ENCODE measurements at regions not wholly inside any gene's neighbourhood (a gene's known extent, or its start where the extent isn't known, plus 50 kb on each side); places are given as distances from the start of the nearest gene placed in this dataset.

DNA sequence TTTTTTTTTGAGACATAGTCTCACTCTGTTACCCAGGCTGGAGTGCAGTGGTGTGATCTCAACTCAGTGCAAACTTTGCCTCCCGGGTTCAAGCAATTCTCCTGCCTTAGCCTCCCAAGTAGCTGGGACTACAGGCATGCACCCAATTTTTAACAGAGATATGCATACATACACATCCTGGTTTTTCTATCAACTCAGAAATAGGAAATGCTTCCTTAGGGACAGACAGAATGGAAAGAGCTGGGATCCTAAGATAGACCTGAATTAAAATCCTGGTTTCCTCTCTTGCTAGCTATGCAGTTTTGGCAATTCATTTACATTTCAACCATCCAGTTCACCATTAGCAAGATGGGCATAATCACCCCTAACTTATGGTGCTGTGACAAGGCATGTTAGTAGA is 347.5 kb downstream of the GPAM start:
- DNase-seq: no peak

GRCh38 chr10:111836571-111836970 is 347.0 kb downstream of the GPAM start:
- no peak for DNase-seq

- DNase-seq: no peak
Observed at GRCh38 chr10:111837086-111837485, 346.5 kb downstream of the GPAM start.

GRCh38 chr10:111837985-111838384 is 345.6 kb downstream of the GPAM start:
- DNase-seq: no peak

DNA sequence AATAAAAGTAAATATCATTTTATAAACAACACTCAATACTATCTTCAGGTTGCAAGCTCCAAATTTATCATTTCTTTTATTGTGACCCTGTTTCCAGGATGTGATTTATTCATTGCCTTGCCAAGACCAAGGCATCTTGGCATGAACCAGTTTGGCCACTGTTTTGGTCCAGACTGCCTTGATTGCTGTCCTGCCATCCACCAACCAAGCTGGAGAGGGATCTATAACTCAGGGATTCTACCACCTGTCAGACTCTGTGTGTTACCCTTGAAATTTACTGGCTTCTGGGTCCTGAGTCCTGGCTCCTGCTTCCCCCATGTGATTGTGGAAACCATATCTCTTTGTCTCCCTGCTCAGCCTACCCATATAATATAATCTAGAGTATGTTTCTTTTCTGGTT is 343.0 kb downstream of the GPAM start:
- DNase-seq: no peak

- DNase-seq: no peak
Observed at GRCh38 chr10:111852801-111853200, 330.8 kb downstream of the GPAM start.

DNA sequence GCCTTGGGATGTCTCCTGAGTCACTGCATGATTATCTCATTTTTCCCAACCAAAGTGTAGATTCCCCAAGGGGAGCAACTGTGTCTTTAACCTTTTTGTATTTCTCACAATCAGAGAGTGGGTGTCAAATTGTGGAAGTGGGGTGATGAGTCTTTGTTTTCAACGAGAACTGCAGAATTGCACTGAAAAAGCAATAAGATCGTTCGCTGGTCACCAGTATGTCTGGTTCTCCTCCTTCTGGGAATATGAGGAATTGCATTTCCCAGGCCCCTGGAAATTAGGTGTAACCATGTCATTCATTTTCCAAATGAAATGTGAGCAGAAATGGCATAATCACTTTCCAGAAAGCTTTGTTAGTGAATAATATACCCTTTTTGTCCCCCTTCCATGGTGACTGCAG is 326.9 kb downstream of the GPAM start:
- DNase-seq: no peak

- DNase-seq: no peak
Observed at GRCh38 chr10:111865550-111865949, 318.0 kb downstream of the GPAM start.

DNA sequence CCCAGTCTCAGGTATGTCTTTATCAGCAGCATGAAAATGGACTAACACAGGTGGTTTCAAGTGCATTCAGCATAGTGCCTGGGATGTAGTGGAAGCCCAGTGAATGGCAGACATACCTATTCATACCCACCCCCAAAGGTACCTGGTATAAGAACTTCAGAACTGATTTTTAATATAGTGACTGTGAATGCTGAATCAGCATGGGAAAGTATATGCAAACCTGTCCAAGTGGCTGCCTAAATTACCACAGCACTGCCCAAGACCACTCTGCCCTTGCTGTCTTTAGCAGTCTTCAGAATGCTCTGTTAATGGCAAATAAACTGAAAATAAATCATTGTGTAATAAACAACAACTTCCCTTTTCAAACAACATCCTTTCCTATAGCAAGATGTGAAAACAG is 312.1 kb downstream of the GPAM start:
- no peak for DNase-seq

DNA sequence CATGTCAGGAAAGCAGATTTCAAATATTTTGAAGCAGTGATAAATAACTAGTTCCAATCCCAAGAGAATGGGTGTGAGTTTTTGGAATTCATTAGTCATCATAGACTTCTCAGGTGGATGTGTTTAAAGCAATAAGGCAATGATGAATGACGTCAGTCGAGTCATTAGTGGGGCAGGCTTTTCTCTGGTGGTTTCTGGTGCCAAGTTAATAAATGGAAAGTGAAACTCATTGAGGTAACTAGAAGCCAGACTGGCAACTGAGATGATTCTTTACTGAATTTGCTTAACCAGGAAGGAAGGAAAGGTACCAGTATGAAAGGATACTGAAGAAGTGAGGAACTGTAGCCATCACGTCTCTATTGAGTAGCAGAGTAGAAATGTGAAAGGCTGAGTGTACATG is 311.0 kb downstream of the GPAM start:
- no peak for DNase-seq

- no peak for DNase-seq
Observed at GRCh38 chr10:111873041-111873440, 310.5 kb downstream of the GPAM start.

DNA sequence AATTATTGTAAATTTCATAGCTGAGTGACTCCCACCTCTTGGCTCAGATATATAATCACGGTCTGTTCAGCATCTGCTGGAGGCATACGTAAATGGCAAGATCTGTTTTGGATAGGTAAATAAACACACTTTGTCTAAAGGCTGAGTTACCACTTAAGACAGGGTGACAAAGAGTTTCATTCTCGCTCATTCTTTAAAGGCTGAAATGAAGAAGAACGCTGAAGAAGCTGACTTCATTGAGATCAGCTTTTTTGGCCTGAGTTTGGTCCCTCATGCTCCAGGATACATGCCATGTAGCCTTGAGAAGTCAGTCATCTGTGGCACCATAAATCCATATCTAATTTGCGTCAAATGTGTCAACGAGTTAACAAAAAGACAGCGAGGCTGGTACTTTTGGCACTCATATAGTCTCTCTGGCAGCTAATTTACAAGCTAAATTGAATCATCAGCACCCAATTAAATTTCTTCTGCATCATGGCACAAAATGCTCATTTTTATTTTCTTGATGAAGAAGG is 309.9 kb downstream of the GPAM start:
- no peak for DNase-seq

DNA sequence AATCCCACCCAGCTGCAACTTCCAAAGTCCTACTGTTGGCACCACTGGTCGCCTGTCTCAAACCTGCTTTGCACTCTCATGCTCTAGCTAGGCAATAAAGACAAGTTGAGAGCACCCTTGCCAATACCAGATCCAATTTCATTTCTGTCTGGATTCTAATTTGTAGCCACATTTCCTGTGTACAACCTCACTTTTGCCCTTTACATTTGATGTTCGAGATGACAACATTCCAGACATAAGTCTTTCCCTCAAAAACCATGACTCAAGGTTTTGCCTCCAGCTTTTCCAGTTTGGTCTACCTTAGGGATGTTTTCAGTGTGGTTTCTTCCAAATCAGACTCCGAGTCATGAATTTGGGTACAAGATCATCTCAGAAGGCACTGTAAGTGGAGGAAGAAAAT is 309.0 kb downstream of the GPAM start:
- no peak for DNase-seq

- DNase-seq: no peak
Observed at GRCh38 chr10:111875725-111876124, 307.8 kb downstream of the GPAM start.

DNA sequence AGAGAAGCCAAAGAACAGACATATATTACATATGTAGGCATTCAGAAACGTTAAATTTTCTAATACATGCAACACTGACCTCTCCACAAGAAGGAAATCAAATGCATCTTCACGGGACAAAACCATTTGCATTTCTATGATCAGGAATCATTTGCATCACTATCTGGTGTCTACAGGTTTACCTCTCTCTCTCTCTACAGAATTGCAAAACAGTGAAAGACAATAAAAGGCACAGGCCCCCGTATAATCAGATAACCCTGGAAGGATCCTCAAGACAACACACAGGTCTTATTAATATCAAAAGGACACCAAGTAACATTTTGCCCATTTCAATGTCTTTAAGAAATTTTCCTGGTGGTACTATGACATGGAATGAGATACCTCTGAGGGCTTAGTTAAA is 306.3 kb downstream of the GPAM start:
- no peak for DNase-seq

DNA sequence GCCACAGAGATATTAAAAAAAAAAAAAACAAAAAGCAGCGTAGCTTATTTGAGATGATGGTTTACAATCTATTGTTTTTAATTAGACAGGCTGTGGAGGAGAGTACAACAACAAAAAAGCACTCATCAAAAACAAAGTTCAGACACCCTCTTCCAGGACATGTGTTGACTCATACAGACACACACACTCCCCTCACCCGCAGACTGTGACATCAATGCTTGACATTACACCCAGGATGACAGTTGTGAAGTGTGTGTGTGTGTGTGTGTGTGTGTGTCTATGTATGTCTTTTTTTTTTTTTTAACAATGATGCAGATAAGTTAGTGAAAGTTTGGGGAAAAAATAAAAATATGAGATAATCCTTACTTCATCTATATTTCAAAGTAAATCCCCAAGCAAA is 303.6 kb downstream of the GPAM start:
- no peak for DNase-seq

DNA sequence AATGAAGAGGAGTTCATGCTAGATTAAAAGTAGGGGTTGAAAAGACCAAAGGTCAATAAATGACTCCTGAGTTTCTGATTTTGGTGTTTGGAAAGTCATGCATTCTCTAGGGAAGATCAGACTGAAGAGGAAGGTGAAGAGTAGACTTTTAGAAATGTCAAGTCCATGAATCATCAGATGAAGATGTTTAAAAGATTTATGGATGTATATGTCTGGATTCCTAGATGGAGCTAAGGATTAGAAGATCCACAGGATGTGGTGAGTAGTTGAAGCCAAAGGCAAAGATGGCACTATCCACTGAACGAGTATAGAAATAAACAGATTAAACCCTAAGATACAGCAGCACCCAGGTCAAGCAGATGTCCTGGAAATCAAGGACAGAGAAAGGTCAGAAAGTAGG is 298.5 kb downstream of the GPAM start:
- DNase-seq: no peak

DNA sequence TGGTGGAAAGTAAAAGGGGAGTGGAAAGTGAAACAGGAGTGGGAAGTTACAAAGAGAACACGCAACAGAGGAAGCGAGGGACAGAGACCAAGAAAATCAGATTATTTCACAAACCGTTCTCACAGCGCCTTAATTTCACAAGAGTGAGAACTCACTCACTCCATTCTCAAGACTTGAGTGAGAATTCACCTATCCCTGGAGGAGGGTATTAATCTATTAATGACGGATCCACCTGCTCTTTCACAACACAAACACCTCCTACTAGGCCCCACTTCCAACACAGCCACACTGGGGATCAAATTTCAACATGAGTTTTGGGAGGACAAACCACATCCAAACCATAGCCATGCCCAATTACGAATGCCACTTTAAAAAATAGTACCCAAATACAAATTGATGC is 297.6 kb downstream of the GPAM start:
- DNase-seq: no peak

DNA sequence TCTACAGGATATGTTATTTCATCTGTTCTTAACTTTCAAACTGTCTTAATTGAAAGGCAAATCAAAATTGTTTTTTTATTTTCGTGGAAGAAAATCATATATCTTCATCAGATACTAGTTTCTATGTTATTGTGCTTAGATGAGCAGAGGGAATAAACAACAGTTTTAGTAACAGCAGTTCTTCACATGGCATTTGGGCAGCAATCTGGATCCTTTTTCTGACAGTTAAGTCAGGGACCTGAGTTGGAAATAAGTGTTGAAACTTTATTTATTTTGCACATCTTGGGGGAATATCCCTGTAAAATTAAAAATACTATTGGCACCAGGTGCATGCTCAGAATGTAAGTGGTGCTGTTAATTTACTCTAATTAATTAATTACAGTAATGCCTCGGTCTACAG is 296.3 kb downstream of the GPAM start:
- no peak for DNase-seq

- DNase-seq: no peak
Observed at GRCh38 chr10:111890046-111890445, 293.5 kb downstream of the GPAM start.

DNA sequence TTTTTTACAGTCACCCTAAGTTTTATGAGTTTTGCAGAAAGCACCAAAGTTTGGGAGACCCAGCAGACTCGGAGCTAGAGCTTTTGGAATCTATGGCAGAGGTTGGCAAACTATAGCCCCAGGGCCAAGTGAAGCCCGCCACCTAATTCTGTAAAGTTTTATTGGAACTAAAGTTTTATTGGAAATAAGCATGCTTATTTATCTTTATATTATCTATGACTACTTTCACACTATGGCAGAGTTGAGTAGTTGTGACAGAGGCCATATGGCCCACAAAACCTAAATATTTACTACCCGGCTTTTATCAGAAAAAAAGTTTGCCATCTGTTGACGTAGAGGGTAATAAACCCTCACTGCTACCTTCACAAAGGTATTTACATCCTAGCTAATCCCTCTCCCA is 267.6 kb downstream of the GPAM start:
- DNase-seq: no peak

GRCh38 chr10:111921821-111922220 is 261.7 kb downstream of the GPAM start:
- DNase-seq: no peak

GRCh38 chr10:111923032-111923431 is 260.5 kb downstream of the GPAM start:
- no peak for DNase-seq

GRCh38 chr10:111926286-111926685 is 257.3 kb downstream of the GPAM start:
- no peak for DNase-seq

GRCh38 chr10:111933937-111934336 is 249.6 kb downstream of the GPAM start:
- no peak for DNase-seq

DNA sequence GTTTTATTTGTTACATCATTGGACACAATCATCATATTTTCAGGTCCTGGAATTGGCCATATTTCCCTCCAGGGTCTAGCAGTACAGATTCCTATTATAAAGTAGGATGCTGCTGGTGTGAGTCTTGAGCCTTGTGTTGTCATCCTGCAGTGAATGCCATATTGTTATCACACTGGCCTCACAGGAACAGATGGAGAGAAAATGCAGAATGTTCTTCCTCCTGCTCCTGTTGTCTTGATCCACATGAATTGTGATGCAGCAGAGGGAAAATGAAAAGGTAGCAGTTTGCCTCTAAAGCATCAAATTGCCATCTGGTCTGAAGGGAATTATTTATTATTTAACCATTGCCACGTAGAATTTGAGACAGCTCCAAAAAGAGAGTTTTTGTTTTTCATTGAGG is 248.6 kb downstream of the GPAM start:
- no peak for DNase-seq
